HPDE6-E6E7 (cell line): ENCODE measurements at regions not wholly inside any gene's neighbourhood (a gene's known extent, or its start where the extent isn't known, plus 50 kb on each side); places are given as distances from the start of the nearest gene placed in this dataset.

Experiments used
- DNase-seq: peaks from one replicate; pipeline ENCODE4 v3.0.0; 2011; ENCODE audit warnings: missing footprints; ENCODE audit errors: extremely low spot score

DNA sequence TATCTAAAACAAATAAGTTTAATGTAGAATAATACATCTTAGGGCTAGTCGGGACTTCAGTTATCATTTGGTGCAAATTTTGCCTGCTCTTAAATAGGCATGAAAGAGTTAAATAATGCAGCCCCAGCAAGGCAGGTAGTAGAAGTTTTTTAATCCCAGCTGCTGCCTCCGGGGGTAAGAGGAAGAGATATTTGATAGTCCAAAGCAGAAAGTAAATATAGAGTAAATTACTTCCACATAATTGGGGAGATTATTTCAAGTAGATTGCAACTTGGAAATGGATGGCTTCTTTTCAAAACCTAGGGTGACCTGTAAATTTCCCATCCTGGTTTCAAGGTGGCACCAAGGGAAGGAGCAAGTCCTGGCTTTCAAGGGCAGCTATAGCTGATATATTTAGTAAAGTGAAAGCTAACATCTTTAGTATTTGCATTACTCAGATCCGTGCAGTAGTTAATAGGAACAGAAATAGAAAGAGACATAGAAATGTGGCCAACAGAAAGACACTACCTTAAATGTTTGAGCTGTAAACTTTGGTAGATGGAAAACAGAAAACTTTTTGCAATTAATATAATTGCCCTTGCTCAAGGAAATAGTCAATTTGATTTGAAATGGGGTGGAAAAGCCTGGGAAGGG lies 109.1 kb downstream of the LMO4 start:
- no peak for DNase-seq

DNA sequence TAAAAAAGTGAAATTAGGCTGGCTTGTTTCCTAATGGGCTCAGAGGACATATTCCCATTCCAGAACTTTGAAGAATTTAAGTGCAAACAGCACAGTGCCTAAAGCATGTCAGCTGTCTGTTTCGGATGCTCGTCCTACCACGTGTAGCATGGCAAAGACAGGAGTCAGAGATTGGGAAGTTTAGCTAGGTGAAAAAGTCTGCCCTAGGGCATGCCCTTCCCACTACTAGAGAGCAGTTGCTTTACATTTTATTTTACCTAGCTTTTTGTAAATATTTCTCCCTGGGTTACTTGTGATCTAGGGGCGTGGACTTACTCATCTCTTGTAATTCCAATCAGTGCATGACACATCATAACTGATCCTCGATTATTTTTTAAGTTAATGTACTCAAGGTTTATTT lies 111.1 kb downstream of the LMO4 start:
- no peak for DNase-seq

GRCh38 chr1:87449348-87449963 lies 120.8 kb downstream of the LMO4 start:
- DNase-seq: no peak

GRCh38 chr1:87450136-87450535 lies 121.5 kb downstream of the LMO4 start:
- no peak for DNase-seq

- DNase-seq: no peak
Observed at GRCh38 chr1:87450615-87451209, 122.0 kb downstream of the LMO4 start.

- DNase-seq: no peak
Observed at GRCh38 chr1:87451229-87451920, 122.7 kb downstream of the LMO4 start.

- DNase-seq: no peak
Observed at GRCh38 chr1:87452648-87453047, 124.0 kb downstream of the LMO4 start.

DNA sequence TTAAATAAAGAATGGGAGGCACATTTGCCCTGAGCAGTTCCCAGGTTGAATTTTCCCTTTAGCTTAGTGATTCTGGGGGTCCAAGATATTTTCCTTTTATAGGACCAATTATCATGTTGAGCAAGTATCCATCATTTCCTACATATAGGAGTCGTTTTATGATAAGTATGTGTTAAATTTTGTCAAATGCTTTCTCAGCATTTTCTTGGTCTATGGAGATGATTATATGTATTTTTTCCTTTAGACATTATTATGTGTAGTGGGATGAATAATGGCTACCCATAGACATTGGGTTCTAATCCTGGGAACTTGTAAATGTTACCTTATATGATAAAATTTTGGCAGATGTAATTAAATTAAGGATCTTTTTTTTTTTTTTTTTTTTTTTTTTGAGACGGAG lies 128.7 kb downstream of the LMO4 start:
- no peak for DNase-seq

DNA sequence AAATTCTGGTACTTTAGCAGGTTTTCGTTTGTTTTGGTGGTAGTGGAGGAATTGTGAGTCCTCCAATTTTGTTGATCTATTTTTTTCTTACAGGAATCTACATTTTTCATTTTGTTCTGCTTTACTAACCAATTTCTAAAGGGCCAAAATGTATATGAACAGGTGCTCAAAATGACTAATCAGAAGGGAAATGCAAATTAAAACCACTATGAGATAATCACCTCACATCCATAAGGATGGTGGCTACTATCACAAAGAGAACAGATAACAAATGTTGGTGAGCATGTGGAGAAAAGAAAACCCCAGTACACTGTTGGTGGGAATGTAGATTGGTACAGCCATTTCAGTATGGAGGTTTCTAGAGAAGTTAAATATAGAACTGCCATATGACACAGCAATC lies 134.2 kb downstream of the LMO4 start:
- no peak for DNase-seq

GRCh38 chr1:87464022-87464490 lies 135.4 kb downstream of the LMO4 start:
- no peak for DNase-seq

GRCh38 chr1:87466621-87467020 lies 137.9 kb downstream of the LMO4 start:
- no peak for DNase-seq

DNA sequence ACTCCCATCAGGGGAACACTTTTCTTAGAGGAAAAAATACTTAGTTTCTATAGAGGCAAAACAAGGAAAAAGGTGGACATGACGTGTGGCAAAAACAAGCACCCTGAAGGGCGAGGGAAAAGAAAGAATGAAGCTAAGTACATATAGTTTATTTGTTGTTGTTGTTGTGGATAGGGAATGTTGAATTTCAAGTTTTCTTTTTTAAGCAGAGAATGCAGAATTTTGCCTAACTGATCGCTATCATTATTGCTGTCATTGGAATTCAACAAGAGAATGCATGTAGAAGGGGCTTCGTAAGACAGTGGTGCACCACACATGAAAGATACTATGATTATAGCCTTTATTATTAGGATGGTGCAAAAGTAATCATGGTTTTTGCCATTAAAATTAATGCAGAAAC lies 144.0 kb downstream of the LMO4 start:
- DNase-seq: no peak

DNA sequence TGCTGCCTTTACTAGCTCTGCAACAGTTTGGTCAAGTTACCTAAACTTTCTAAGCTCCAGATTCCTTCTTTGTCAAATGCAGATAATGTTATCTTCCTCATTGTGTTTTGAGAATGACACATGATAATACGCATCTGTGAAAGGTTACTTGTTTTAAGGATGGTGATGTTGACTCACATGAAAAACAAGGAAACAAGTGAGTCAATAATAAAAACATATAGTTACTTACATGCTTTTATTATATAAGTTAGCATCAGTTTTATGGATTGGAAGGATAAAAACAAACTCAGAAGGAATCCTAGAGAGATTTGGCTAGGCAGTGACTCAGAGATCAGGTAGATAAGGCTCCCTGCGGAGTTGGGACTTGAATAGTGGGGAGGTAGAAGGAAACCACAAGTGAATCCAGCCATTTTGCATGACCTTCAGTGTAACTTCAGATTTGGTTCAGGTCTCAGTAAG lies 144.6 kb downstream of the LMO4 start:
- no peak for DNase-seq

DNA sequence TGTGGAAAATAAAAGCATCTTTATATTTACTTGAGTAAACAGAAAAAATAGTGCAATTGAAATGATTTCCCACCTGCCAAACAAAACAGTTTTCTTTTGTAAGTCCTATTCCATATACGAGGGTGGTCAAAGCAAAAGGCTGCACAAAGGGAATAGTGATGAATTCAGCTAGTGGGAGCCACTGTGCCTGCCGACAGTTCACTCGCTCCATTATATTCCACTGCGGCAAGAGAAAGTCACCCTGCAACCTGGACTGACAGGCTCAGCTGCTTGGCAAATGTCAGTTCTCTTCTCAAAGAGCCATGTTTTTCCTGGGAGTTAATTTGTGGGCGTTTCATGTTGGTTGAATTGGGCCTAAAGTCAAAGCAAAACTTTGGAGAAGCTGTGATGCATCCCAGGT lies 145.4 kb downstream of the LMO4 start:
- DNase-seq: no peak

GRCh38 chr1:87478231-87478630 lies 149.6 kb downstream of the LMO4 start:
- DNase-seq: no peak

GRCh38 chr1:87495147-87495546 lies 166.5 kb downstream of the LMO4 start:
- DNase-seq: no peak

DNA sequence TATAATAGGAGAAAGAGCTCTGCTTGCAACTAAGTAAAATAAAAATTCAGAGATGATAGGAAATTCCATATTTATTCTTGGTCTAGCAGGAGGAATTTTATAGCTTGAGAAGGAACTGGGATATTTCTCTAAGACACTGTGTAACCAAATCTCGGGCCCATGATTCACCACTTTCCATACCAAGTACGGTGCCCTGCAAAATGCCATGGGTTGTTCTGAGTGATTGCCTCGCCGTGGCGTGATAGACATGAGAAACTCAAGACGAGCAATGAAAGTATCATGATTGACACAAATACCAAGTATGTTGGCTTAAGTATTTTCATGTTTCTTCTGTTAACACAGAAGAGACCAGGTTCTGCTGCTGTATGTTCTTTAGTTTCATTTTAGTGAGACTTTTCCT lies 167.2 kb downstream of the LMO4 start:
- DNase-seq: no peak

GRCh38 chr1:87497380-87498203 lies 168.9 kb downstream of the LMO4 start:
- DNase-seq: no peak

- no peak for DNase-seq
Observed at GRCh38 chr1:87501738-87502137, 173.1 kb downstream of the LMO4 start.

DNA sequence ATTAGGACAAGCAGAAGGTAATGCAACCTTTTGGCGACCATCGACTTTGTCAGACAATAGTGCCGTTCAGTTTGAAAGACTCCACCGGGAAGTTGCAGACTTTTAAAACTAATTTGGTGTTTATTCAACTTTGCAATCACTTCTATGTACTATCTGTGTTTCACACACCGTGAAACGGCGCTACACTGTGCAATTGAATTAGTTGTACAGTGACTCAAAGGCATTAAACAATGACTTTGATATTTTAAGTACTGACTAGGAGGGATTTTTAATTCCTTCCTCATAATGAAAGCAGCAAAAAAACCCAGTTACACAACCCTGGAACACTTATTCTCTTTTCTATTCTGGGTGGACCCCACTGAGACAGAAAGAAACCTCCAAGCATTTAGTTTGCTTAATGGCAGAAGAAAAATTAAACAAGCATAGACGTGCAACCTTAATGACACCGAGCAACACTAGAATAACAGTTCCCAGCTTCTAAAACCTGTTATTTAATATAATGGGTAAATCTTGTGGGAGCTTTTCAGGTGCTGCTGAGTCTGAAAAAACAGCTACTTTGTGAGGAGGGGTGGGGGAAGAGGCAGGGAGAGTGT lies 176.8 kb downstream of the LMO4 start:
- DNase-seq: no peak

- DNase-seq: no peak
Observed at GRCh38 chr1:87506147-87506546, 177.5 kb downstream of the LMO4 start.
